Upper lobe of left lung (tissue), 6 donors: ENCODE measurements at regions not wholly inside any gene's neighbourhood (a gene's known extent, or its start where the extent isn't known, plus 50 kb on each side); places are given as distances from the start of the nearest gene placed in this dataset.

Experiments used
- ATAC-seq, 2 donors: fragments of 200-7000 bp; cut with Tn5 transposase; one replicate each; pipeline ENCODE4 v1.9.1; 2022; ENCODE audit warnings: mild to moderate bottlenecking in 2 of 2, moderate library complexity in 2 of 2; ENCODE audit not compliant: low FRiP score in 2 of 2
- DNase-seq, 2 donors: peaks; one replicate each; pipeline ENCODE4 v3.0.0-alpha.2; 2019 to 2020
- H3K27ac ChIP-seq, 4 donors: fragments of 200-600 bp; sonication (generic); one replicate each; pipeline ENCODE4 v1.5.1; 2016 to 2019
- H3K27me3 ChIP-seq, 4 donors: fragments of 200-600 bp; sonication (generic); one replicate each; pipeline ENCODE4 v1.5.1; 2017 to 2019
- H3K36me3 ChIP-seq, 4 donors: fragments of 200-600 bp; sonication (generic); one replicate each; pipeline ENCODE4 v1.5.1; 2016 to 2019
- H3K4me1 ChIP-seq, 4 donors: fragments of 200-600 bp; sonication (generic); one replicate each; pipeline ENCODE4 v1.5.1; 2018 to 2019
- H3K4me3 ChIP-seq, 4 donors: fragments of 200-600 bp; sonication (generic); one replicate each; pipeline ENCODE4 v1.5.1; 2017 to 2019; ENCODE audit warnings: mild to moderate bottlenecking in 2 of 4, moderate library complexity in 1 of 4
- H3K9me3 ChIP-seq, 4 donors: fragments of 200-600 bp; sonication (generic); one replicate each; pipeline ENCODE4 v1.5.1; 2018 to 2019
- EP300 ChIP-seq, 4 donors: sonication (generic); formaldehyde crosslinking; IDR thresholded peaks; one replicate each; pipeline ENCODE4 v1.5.1; 2017; ENCODE audit warnings: antibody characterized with exemption in 4 of 4, control low read depth in 2 of 4
- POLR2A ChIP-seq, 4 donors: fragments of 450-650 bp; IDR thresholded peaks; one replicate each; pipeline ENCODE4 v1.5.1; 2016 to 2017; ENCODE audit warnings: antibody characterized with exemption in 4 of 4, mild to moderate bottlenecking in 2 of 4
- POLR2AphosphoS5 ChIP-seq, 2 donors: sonication (generic); formaldehyde crosslinking; IDR thresholded peaks; one replicate each; pipeline ENCODE4 v1.5.1; 2017; ENCODE audit warnings: antibody characterized with exemption in 2 of 2
- WGBS, 2 donors: methylation state at CpG; one replicate each; pipeline ENCODE4 v1.1.5; 2017 to 2018; 5-methylcytosine and 5-hydroxymethylcytosine counted together
- small RNA-seq, 4 donors: library from RNA; depleted of rRNA; stranded (forward); fragments of <200 nt; gene quantifications; one replicate each; pipeline ENCODE3, GENCODE V24; 2016
- TF ChIP-seq, protein P1 (sequence below), 6 experiments: fragments of 450-650 bp in 4 of 6; fragments of 200-600 bp in 2 of 6; sonication (generic) in 2 of 6; IDR thresholded peaks; one replicate each; pipeline ENCODE4 v1.5.1; 2016 to 2019; ENCODE audit warnings: antibody characterized with exemption in 6 of 6
- donor health status: DM: no; HTN: no; CAD: no; lungs with moderate emphysema.
- donor health status: DM: no; HTN: yes; CAD: no; lungs with severe emphysema.

DNA sequence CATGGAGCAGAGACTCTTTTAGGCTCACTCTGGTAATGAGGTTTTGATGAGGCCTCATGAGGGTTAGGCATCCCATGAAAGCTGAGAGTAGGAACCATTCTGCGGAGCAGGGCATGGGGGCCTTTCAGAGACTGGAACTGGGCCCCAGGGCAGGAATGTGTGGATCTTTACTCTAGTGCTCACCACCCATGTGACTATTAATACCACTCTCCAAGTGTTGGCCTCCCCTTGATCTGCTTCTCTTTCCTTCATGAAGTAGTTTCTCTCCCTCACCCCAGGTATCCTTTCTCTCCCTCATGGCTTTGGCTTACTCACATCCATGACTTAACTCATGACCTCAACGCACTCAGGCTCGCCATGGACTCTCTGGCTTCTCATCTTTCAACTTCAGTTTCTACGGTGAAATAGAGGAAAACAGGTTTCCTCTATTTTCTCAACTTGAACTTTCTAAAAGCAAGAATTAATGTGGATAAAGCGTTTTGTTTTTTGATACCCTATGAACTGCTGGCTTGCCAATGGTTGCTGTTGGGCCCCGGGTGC lies 50.5 kb upstream of the GADD45A start:
- TF ChIP-seq EP300 (IDR thresholded peaks at IDR 0.05) (no peak), POLR2A (IDR thresholded peaks at IDR 0.05) (no peak), POLR2AphosphoS5 (IDR thresholded peaks at IDR 0.05) (no peak)
- TF ChIP-seq, protein P1, sequence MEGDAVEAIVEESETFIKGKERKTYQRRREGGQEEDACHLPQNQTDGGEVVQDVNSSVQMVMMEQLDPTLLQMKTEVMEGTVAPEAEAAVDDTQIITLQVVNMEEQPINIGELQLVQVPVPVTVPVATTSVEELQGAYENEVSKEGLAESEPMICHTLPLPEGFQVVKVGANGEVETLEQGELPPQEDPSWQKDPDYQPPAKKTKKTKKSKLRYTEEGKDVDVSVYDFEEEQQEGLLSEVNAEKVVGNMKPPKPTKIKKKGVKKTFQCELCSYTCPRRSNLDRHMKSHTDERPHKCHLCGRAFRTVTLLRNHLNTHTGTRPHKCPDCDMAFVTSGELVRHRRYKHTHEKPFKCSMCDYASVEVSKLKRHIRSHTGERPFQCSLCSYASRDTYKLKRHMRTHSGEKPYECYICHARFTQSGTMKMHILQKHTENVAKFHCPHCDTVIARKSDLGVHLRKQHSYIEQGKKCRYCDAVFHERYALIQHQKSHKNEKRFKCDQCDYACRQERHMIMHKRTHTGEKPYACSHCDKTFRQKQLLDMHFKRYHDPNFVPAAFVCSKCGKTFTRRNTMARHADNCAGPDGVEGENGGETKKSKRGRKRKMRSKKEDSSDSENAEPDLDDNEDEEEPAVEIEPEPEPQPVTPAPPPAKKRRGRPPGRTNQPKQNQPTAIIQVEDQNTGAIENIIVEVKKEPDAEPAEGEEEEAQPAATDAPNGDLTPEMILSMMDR (IDR thresholded peaks at IDR 0.05): no peak
- Histone ChIP-seq H3K9me3 (no peaks in the 10 kb centered on the region), H3K36me3 (no peaks in the 10 kb centered on the region), H3K27me3 (no peaks in the 10 kb centered on the region), H3K4me1 (no peaks in the 10 kb centered on the region), H3K4me3 (no peak overlapping the region), H3K27ac (no peak overlapping the region)
- 89 to 93% methylated on average over 6 of the region's 6 CpGs for WGBS, 2 donors
- ATAC-seq (no peak), DNase-seq (no peak)

DNA sequence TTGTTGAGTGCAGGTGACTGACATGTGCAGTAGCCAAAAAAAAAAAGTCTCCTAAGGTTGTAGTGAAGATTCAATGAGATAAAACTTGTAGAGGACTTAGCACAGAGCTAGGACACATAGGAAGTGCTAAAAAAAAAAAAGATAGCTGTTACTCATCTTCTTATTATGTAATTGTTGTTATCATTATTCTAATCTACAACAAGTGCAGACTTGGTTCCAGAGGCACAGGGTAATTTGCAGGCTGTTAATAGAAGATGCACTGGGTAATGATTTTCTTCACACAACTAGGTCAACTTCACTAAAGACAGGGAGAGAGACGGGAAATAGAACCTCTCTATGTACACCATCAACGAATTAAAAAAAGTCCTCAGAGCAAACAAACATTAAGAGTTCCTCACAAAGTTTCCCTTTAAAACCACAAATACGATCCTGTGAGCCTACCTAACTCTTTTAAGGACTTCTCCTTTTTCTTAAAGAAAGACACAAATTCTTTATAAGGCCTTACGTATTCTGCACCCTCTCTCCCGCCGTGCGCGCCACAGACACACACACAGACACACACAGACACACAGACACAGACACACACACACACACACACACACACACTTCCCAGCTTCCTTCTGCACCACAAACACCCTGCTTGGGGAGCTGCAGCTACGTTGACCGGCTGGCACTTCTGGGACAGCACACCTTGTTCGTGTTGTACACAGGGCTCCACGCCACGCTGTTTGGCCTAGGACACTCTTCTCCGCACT lies 49.8 kb upstream of the GADD45A start:
- no peak for TF ChIP-seq EP300 (IDR thresholded peaks at IDR 0.05)
- TF ChIP-seq POLR2AphosphoS5 (IDR thresholded peaks at IDR 0.05): no peak
- no peak for TF ChIP-seq POLR2A (IDR thresholded peaks at IDR 0.05)
- no peak for ATAC-seq
- DNase-seq: no peak

More for the DNA sequence above, 49.8 kb upstream of the GADD45A start:
- no peak overlapping the region for H3K4me3 ChIP-seq
- no peaks in the 10 kb centered on the region for H3K9me3 ChIP-seq
- no peak overlapping the region for H3K27ac ChIP-seq
- no peaks in the 10 kb centered on the region for H3K27me3 ChIP-seq
- no peaks in the 10 kb centered on the region for H3K36me3 ChIP-seq
- 66 to 69% methylated on average over 14 of the region's 14 CpGs for WGBS, 2 donors
- no peaks in the 10 kb centered on the region for H3K4me1 ChIP-seq

Small RNAs in the stretch of these regions (small RNA-seq; reads per million reads assigned to genes)
- 0 reads per million in 4 donors for gene RNU6-1031P
